Stimulated activated CD4-positive, alpha-beta T cell treated with anti-CD3 and anti-CD28 coated beads, Interleukin-1b, Interleukin-23, amount 100 ng/mL, for 4 hours (primary cell): ENCODE measurements at regions not wholly inside any gene's neighbourhood (a gene's known extent, or its start where the extent isn't known, plus 50 kb on each side); places are given as distances from the start of the nearest gene placed in this dataset.

Source experiments
- DNase-seq, 2 donors: peaks; one replicate each; pipeline ENCODE4 v3.0.0-alpha.2; 2020; ENCODE audit warnings: low read depth in 2 of 2

DNA sequence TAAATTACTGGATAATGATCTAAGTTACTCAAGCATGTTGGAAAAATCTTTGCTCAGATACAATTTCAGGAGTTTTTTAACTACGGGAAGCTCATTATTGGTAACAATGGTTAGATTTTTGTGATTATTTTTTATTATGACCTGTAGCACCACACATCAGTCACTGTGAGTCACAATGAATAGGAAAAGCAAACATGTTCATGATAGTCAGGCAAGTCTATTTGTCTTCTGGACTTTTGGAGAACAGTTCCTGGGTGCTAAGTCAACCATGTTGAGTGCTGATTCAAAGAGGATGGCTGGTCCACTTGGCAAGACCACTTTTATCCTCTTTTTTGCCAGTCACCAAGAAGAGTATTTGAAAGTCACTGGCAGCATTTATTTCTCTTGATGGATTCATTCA lies 403.2 kb downstream of the KIF4B start:
- DNase-seq: no peak

DNA sequence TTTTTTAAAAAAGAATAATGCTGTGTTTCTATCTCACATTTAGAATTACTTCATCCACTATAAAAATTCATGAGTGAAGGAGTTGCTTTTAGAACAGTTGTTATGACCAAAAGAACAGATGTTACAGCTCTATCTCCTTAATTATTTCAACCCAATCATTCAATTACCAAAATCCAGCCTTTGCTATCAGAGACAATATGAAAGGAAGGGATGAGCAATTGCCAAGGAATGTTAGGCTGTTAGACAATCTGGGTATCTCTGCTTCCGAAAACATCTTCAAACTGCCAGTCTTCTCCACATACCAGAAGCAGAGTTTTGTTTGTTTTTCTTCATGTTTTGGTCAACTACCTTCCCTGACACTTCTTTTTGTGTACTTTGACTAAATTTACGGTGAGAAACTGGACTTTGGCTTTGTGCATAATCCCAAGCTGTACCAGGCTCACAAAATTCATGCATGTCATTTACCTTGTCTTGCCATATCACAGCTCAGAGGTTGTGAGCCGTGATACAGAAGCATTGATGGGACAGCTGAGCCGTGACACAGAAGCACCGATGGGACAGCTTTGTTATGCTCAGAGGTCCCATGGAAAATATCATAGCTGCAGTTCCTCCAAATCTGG lies 405.5 kb downstream of the KIF4B start:
- DNase-seq: no peak

DNA sequence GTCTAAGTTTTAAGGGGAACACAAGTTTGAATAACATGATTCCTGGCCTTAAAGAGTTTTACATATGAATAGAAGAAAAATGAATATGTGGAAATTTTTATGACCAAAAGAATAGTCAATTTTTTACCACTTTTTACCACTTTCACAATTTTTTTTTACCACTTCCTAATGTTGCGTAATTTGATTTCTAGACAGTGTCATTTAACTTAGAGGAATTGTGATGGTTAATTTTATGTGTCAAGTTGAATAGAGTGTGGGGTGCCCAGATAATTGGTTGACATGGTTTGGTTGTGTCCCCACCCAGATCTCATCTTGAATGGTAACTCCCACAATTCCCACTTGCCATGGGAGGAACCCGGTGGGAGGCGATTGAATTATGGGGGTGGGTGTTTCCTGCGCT lies 416.6 kb downstream of the KIF4B start:
- DNase-seq: no peak

DNA sequence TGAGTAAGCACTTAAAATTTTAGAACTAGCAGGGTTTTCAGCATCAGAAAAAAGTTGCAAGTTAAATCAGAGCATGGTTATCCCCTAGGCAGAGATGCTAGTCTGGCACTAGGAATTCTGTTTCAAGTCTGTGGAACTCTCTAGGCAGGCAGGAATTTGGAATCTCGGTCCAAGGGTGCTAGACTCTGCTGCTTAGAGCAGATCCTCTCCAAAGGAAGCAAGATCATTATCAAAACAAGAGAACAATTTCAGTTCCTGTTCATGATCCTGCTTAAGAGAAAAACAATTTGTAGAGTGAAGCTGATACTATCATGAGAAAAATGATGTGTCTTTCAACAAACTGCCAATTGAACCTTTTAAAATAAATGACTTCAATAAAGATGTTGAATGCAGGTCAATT lies 420.7 kb downstream of the KIF4B start:
- no peak for DNase-seq

DNA sequence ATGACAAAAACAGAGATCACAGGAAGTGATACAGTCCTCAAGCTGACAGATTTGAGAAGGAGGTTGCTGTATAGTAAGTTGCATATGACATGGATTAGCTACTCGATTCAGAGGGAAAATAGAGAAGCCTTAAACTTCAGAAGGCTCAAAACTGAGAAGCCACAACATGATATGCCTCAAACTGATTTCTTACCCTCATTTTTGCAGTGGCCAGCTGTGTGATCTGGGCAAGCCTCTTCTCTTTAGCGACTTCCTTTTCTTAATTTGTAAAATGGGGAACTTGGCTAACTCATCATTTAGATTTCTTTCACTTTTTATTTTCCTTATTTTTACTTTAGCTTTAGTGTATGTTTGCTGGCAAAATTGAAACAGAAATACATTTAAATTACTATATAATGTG lies 421.1 kb downstream of the KIF4B start:
- no peak for DNase-seq

DNA sequence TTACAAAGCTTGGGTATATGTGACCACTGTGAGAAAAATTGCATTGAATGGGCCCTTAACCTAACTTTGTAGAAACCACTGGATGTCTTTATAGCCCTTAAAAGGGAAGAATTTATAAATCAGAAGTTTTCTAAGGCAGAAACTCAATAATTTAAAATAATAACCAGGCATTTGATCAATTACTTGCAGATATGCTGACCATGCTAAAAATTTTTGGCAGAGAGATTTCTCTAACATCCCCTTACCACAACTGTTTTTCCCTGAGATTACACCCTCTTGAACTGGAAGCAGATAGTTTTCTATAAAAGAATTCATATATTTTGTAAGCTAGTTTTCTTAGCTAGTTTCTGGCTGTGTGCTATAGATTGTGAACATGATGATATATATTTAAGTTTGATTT lies 428.3 kb downstream of the KIF4B start:
- DNase-seq: no peak

DNA sequence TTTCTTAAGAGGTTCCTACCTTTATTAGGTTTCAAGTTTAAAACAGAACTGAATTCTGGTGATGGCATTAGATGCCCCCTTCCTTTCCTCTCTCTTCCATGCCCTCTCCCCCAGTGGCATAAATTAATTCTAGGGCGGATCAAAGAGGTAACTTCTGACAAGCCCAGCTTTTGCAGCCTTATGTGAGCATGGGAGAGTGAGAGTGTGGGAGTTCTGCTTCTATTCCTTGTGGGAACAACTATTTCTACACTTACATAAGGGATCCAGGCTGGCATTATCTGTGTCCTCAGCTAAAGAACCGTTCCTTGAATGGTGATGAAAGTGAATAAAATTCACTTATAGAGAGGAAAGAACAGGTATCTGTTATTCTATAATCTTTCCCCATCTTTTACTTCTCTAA lies 437.6 kb downstream of the KIF4B start:
- DNase-seq: no peak

DNA sequence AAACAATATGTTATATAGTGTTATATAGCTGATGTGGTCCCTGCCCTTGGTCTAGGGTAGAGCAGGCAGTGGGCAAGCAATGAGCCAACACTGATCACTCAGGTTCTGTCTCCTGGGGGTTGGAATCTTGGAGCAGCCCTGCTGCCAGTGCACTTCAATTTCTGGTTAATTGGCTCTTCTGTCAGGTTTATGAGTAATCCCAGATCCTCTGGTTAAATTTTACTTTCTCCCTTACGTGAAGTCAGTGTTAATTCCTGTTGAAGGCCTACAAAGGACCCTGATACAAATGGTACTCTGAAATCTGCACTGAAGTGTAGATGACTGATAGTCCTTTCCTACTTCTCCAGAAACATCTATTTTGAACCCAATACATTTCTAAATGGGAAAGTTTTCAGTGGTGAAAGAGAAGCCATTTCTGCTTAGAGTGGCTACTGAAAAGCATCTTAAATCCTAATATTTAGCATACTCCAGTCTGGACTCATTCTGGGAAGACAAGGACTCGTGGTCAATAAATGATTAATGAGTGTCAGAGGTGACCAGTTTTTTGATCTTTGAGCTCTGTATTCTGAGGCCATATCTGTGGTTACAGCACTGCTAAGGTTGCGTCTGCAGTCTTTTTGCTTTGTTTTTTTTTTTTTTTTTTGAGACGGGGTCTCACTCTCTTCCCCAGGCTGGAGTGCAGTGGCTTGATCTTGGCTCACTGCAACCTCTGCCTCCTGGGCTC lies 442.4 kb downstream of the KIF4B start:
- no peak for DNase-seq

DNA sequence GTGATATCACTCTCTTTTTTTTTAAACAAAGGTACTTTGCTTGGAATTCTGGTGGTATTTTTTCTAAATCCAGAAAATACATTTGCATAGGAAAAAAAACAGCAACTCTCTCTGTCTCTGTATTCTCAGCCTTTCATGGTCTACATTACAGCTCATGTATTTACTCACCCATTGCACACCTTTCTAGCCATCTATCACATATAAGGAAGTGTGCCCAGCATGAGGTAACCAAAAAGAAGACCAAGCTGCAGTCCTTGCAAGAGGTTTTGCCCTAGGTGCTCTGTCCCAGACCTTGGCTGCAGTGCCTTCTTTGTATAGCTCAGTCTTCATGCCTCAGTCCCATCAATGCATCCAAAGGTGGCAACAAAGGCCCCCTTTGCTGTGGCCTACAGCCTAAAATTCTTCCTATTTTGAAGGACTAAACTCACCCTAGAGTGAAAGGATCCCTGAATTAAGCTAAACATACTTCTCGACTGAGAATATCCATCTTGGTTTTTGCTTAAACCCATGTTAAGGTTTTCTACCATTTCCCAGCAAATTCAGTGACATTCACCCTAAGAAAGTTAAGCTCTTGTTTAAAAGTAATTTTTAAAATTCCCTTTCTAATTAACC lies 446.4 kb downstream of the KIF4B start:
- no peak for DNase-seq

DNA sequence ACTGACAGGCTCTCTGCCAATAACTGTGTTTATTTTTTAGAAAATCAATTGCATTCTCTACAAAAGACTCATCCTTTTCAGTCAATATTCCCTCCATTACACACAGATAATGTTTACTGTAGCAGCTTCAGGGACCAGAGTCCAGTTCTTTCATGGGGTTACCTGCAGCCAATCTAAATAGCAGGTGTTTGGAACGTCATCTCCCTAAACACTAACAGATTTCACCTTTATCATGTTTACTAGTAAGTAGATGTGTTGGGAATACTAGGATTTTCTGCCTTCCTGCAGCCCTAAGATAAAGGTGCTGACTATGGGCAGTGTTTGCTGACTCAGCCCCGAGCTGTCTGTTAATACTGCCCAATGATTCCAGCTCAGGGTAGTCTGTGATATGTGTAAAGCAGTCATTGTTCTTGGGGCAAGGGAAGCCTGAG lies 447.0 kb downstream of the KIF4B start:
- no peak for DNase-seq

DNA sequence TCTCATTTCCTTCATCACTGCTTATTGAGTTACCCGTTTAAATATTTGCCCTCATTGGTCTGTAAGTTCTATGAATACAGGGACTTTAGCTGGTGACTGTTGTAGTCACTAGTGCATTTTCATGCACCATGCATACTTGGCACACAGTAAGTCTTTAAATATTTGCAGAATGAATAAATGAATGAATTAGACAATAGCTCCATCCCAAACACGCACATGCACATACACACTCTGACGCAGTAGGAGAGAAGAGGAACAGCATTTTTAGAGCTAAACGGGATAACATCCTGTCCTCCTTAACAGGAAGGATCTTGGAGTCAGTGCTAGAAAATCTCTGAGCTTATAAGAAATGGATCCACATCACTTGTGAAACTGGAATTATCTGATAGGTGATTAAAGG lies 447.7 kb downstream of the KIF4B start:
- no peak for DNase-seq

DNA sequence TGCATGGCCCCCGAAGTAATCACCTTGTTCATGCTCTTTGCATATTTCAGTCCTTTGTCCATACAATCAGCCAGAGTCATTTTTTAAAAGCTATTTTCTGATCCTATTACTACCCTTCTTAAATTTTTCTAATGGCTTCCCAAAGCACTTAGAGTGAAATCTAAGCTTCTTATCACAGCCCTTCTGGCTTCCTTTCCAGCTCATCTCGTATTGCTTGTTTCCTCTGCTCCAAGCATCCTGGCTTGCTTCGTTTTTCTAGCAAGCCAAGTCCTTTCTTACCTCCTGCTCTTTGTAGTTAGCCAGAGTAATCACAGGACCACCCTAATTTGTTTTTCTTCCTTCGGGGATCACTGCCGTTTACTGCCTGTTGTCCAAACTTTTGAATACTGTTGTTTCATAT lies 453.3 kb downstream of the KIF4B start:
- no peak for DNase-seq

DNA sequence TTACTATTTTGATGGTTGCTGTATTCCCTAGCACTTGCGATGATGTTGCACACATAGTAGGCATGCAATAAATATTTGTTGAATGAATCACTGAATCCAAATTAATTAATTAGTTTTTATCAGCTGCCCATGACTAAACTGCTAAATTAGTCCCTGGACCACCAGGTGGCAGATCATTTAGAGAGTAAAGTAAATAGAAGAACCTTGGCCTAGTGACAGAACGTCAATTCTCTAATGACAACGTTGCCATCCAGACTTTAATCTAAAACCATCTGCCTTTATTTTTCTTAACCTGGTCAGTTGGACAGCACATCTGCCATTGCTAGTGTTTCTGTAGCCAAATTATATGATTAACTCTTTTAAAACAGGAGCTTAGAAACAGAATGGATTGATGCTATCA lies 457.5 kb downstream of the KIF4B start:
- no peak for DNase-seq

DNA sequence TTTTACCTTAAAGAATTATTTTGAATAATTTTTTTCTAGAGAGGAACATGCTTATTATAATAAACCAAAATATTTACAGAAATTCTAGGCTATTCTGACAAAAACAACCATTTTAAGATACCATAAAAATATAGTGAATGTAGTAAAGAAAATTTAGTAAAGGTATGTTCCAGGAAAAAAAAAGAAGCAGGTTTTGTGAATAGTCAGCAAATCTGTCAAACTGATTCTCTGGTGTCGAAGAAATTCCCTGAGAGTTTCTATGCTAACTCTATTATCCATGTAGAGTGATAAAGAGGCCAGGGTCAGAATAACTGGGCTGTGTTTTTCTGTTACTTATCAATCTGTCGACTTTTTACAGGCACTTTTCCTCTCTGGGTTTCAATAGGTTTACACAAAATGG lies 459.2 kb downstream of the KIF4B start:
- DNase-seq: no peak

DNA sequence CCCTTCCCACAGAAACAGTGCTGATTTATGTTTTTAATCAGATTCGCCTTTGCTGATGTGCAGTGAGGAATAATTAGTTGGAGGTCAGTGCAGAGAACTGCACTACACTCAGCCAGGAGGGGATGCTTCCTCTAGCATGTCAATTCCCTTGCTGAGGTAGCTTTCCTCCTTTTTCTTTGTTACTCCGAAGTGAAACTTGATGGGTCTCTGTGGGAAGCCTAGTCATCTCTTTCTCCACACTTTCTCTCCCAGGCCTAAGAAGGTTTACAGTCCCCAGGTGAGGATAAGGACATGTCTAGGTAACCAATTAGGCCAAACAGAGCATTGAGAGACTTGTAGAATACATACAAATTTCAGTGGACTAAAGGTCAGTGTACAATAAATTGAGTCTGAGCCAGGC lies 461.8 kb downstream of the KIF4B start:
- no peak for DNase-seq

DNA sequence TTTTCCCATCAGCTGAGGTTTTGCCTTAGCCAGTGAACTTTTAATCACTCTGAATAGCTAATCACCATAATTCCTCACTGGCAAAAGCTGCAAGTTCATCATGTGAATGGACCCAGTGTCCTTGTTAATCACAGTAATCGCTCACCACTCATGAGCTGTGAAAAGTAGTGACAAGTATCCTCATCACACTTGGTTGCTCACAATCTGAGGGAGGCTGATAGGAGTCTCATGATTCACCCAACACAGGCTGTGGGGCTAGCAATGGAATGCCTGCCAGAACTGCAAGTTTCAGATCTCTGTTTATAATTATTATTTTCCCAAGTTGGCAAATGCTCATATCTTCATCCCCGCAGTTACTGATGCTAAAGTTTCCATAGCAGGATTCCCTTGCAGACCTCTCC lies 467.2 kb downstream of the KIF4B start:
- DNase-seq: no peak

DNA sequence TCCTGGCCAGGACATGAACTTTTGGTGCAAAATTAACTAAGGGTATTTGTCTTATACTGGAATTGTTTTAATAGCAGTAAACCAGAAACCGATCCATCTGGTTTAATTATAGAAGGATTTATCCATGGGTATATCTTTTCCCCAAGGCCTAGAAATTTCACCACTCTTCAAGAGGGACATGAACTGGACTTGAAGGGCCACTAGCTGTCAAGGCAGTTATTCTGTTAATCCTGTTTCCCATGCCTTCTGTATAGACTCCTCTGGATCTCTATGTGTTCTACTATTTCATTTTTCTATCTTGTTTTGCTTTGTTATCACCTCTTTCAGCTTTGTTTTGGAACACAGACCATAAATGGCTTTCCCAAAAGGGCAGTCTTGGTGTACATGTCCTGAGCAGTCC lies 467.6 kb downstream of the KIF4B start:
- DNase-seq: no peak

DNA sequence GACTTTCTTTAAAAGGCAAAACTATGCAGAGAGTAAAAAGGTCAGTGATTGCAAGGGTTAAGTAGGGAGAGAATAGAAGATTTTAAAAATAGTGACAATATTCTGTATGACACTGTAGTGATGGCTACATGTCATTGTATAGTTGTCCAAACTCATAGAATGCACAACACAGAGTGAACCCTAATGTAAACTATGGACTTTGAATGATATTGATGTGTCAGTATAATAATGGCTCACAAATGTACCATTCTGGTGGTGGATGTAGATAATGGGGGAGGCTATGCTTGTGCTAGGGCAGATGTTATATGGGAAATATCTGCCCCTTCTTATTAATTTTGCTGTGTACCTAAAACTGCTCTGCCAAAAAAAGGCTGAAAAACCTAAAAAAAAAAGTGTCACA lies 468.9 kb downstream of the KIF4B start:
- no peak for DNase-seq

DNA sequence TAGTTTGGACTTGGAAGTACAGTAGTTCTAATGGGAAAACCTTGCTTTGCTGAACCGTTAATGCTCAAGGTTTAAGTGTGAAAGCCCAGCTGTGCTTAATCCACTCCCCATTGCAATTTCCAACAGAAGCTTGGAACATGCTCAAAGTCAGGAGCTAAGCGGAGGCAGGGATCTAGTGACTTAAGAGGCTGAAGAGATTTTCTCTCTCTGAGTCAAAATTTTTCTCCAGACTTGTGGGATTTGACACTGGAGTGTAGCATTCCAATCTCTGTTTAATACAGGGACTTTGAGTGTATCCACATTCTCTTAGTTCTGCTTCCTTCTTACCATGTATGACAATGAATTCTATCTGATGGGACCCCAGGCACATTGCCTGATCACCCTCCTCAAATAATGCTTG lies 471.8 kb downstream of the KIF4B start:
- no peak for DNase-seq

DNA sequence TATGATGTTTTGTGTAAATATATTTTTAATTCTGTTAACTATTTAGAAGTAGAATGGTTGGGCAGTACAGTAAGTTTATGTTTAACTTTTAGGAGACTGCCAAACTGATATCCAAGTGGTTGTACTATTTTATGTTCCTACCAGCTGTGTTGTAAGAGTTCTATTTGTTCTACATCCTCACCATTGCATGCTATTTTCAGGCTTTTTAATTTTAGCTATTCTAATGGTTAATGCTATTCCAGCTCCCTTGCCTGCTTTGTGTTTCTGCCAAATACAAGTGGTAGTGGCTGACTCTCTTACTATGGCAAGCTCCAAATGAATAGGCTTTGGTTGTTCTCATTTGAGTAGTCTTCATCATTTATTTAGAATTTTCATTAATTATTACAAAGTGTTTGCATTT lies 476.4 kb downstream of the KIF4B start:
- DNase-seq: no peak

DNA sequence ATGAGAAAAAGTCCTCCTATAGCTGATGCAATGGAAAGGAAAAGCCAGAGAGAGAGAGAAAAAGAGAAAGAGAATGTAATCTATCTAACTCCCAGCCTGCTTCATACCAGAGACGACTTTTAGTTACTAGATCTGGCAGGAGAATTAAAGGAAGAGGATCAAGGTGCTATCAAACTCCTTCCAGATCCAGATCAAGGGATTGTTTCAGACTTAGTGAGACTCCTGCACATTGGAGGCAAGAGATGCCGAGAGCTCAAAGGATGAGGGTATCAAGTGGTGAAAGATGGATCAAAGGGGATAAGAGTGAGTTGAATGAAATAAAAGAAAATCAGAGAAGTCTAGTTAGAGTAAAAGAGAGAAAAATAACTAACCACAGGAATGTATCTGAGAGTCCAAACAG lies 478.6 kb downstream of the KIF4B start:
- no peak for DNase-seq

DNA sequence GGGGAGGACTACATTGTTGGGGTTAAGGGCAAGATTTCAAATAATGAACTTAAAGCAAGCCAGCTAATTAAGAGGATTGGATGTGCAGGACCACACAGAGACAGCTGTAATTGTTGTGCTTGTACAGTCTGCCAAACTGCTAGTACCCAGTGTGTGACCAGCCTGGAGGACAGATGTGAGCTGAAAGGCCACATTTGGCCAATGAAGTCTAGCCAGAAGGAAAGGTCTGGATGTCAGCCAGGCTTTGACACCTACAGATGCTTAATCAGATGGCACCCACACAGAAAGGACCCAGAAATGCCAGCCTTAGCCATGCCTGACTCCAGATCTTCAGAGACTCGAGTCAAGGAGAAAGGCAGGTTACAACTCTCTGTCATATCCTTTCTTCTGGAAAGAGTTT lies 491.1 kb downstream of the KIF4B start:
- no peak for DNase-seq

DNA sequence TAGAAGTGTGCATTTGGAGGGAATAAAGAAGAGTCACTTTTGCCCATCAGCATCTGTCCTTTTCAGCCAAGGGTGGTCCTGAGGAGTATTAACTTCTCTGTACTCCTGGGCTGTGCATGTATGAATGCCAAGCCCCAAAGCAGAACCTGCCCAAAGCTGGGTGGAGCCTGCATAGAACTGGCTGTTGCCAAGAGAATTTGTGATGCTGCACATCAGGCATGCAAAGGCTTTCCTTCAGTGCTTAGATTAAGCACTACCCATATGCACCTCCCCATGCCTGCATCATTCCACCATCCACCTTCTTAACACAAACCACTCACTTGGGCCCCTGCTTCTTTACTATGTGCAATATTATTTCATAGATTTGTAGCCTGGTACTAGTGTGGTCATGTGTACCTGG lies 493.8 kb downstream of the KIF4B start:
- no peak for DNase-seq

DNA sequence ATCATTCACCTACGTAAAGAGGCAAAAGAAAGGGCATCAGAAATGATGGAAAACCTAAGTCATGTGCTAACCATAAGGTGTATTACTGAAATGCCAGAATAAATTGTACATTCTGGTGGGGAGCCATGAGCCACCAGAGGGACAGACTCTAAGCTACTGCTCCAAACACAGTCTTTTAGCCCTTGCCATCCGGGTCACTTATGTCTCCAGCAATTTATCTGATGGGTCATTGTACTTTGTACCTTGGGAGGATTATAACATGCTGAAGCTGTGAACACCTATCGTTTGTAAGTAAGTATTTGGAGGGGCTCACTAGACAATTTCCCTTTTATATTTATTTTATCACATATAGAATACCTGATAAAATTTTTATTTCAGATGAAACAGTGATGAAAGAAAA lies 495.1 kb downstream of the KIF4B start:
- no peak for DNase-seq
